Peyer's patch (tissue), 4 donors: ENCODE measurements at regions not wholly inside any gene's neighbourhood (a gene's known extent, or its start where the extent isn't known, plus 50 kb on each side); places are given as distances from the start of the nearest gene placed in this dataset.

Source experiments
- DNase-seq, 3 donors: peaks; one replicate each; pipeline ENCODE4 v3.0.0-alpha.2; 2017 to 2019
- H3K27ac ChIP-seq, 4 donors: fragments of 200-600 bp; sonication (generic); one replicate each; pipeline ENCODE4 v1.5.1; 2016 to 2019
- H3K27me3 ChIP-seq, 2 donors: fragments of 200-600 bp; sonication (generic); one replicate each; pipeline ENCODE4 v1.5.1; 2019
- H3K36me3 ChIP-seq, 3 donors: fragments of 200-600 bp; sonication (generic); one replicate each; pipeline ENCODE4 v1.5.1; 2016 to 2019
- H3K4me1 ChIP-seq, 4 donors: fragments of 200-600 bp; sonication (generic); one replicate each; pipeline ENCODE4 v1.5.1; 2016 to 2019
- H3K4me3 ChIP-seq, 4 donors: fragments of 200-600 bp; sonication (generic); 1 replicate in 3 of 4; 2 replicates in 1 of 4; pipeline ENCODE4 v1.5.1; 2016 to 2019; ENCODE audit warnings: mild to moderate bottlenecking in 1 of 4
- H3K9me3 ChIP-seq, 4 donors: fragments of 200-600 bp; sonication (generic); one replicate each; pipeline ENCODE4 v1.5.1; 2016 to 2019; ENCODE audit warnings: mild to moderate bottlenecking in 1 of 4
- POLR2A ChIP-seq, 2 donors: fragments of 450-650 bp; IDR thresholded peaks; one replicate each; pipeline ENCODE4 v1.5.1; 2017; ENCODE audit warnings: antibody characterized with exemption in 2 of 2, mild to moderate bottlenecking in 2 of 2, moderate library complexity in 2 of 2
- TF ChIP-seq, protein P1 (sequence below), 6 experiments: fragments of 450-650 bp in 4 of 6; fragments of 200-600 bp in 2 of 6; sonication (generic) in 1 of 6; IDR thresholded peaks; one replicate each; pipeline ENCODE4 v1.5.1; 2017 to 2019; ENCODE audit warnings: antibody characterized with exemption in 6 of 6, mild to moderate bottlenecking in 3 of 6, moderate library complexity in 1 of 6

DNA sequence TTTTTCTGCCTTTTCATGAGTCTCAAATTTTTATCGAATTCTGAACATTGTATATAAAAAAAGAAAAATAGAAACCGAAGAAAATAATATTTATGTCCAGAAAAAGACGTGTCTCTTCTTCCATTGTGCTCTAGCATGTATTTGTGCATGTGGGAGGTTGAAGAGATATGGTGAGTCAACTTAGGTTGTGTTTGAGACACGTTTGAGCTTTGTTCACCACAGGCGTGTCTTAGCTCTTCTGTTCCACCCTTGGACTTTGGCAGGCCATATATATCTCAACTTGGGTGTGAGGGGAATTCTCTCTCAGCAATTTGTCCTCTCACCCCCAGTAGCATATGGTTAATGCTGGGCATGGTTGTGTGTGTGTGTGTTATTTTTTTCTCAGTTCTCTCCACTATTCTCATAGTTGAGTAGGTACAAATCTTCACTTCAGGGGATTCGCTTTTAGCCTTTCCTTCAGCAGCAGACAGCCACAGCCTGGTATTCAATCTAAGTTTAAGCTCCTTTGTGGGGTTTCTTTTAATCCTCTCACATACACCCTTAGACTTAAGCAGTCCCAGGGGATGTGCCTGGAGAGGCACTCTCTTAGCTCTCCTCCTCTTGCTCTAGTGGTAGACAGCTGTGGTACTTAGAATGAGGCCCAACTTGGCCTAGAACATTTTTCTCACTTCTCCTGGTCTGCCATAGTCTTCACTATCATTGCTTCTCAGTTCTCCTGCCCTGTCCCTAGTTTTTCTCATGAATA is 286.5 kb upstream of the RBMS3 start:
- H3K4me1 ChIP-seq: no peaks in the 10 kb centered on the region
- H3K27ac ChIP-seq: no peak overlapping the region
- H3K36me3 ChIP-seq: no peaks in the 10 kb centered on the region
- H3K27me3 ChIP-seq: no peaks in the 10 kb centered on the region
- no peaks in the 10 kb centered on the region for H3K9me3 ChIP-seq
- TF ChIP-seq, protein P1, sequence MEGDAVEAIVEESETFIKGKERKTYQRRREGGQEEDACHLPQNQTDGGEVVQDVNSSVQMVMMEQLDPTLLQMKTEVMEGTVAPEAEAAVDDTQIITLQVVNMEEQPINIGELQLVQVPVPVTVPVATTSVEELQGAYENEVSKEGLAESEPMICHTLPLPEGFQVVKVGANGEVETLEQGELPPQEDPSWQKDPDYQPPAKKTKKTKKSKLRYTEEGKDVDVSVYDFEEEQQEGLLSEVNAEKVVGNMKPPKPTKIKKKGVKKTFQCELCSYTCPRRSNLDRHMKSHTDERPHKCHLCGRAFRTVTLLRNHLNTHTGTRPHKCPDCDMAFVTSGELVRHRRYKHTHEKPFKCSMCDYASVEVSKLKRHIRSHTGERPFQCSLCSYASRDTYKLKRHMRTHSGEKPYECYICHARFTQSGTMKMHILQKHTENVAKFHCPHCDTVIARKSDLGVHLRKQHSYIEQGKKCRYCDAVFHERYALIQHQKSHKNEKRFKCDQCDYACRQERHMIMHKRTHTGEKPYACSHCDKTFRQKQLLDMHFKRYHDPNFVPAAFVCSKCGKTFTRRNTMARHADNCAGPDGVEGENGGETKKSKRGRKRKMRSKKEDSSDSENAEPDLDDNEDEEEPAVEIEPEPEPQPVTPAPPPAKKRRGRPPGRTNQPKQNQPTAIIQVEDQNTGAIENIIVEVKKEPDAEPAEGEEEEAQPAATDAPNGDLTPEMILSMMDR (IDR thresholded peaks at IDR 0.05): no peak
- TF ChIP-seq POLR2A (IDR thresholded peaks at IDR 0.05): no peak
- DNase-seq: no peak
- no peak overlapping the region for H3K4me3 ChIP-seq

DNA sequence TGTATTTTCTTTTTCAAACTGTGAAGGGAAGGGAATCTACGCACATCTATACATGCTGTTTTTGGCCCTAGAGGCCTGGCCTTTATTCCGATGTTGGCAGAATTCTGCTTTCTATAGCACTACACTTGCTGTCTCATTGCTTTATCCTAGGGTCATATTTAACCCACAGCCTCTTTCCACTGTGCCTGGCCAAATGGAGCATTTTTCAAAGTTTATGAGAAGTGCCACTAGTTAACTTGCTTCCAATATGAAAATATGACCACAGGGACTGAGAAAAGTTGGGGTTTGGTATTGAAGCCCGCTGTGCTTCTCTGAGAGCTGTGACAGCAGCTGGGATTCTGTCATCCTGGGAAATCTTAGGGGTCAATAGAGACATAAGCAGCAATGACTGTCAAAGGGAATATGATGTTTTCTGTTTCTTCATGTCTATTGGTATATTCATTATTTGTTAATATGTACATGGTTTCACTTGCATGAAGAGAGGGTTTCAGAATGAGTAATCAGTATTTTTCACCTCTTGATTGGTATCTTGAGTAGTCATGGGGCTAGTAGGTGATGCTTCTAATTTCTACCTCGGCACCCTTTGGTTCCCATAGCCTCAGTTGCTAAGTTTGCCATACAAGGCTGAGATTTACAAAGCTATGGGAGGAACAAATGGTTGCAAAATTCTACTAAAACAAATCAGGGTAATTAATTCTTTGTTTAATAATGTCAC is 275.8 kb upstream of the RBMS3 start:
- TF ChIP-seq, protein P1 (IDR thresholded peaks at IDR 0.05): no peak
- TF ChIP-seq POLR2A (IDR thresholded peaks at IDR 0.05): no peak
- H3K36me3 ChIP-seq: no peaks in the 10 kb centered on the region
- no peaks in the 10 kb centered on the region for H3K4me1 ChIP-seq
- no peaks in the 10 kb centered on the region for H3K27me3 ChIP-seq
- H3K4me3 ChIP-seq: no peak overlapping the region
- no peak for DNase-seq
- no peaks in the 10 kb centered on the region for H3K9me3 ChIP-seq
- no peak overlapping the region for H3K27ac ChIP-seq

DNA sequence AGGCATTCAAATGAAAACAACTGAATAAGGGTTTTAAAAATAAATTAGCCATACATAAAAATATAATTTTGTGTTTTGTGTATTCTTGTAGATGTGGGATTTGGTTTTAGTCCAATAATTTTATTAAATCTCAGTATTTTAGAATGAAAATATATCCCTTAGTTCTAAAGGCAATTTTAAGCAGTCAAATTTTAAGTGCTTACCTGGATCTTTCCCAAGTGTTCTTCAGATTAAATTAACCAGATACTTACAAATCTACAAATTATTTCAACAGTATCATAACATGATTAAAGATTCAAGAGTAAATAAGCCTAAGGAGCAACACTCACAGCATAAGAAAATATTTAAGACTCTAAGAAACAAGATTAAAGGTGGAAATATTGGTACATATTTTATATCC is 275.0 kb upstream of the RBMS3 start:
- TF ChIP-seq POLR2A (IDR thresholded peaks at IDR 0.05): no peak
- TF ChIP-seq, protein P1 (IDR thresholded peaks at IDR 0.05): no peak
- no peak for DNase-seq
- Histone ChIP-seq H3K4me3 (no peak overlapping the region), H3K4me1 (no peaks in the 10 kb centered on the region), H3K27me3 (no peaks in the 10 kb centered on the region), H3K27ac (no peak overlapping the region), H3K36me3 (no peaks in the 10 kb centered on the region), H3K9me3 (no peaks in the 10 kb centered on the region)

DNA sequence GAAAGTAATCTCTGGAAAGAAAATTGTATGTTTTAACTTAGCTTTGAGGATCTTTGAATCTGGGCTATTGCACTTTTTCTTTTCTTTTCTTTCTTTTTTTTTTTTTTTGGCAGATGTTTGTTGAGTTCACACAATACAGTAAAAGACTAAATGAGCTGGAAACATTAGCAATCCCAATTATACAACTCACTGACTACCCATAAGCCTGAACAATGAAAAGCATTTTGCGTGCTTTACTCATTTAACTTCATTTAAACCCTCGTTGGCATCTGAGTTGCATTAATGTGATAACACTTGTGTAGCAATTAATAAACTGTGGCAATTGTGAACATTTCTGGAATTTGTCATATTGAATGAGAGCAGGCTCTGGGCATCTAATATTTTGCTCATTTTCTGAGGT is 269.4 kb upstream of the RBMS3 start:
- Histone ChIP-seq H3K27me3 (no peaks in the 10 kb centered on the region), H3K4me3 (no peak overlapping the region), H3K36me3 (no peaks in the 10 kb centered on the region), H3K27ac (no peak overlapping the region), H3K4me1 (no peaks in the 10 kb centered on the region), H3K9me3 (no peaks in the 10 kb centered on the region)
- TF ChIP-seq POLR2A (IDR thresholded peaks at IDR 0.05): no peak
- TF ChIP-seq, protein P1 (IDR thresholded peaks at IDR 0.05): no peak
- DNase-seq: no peak

DNA sequence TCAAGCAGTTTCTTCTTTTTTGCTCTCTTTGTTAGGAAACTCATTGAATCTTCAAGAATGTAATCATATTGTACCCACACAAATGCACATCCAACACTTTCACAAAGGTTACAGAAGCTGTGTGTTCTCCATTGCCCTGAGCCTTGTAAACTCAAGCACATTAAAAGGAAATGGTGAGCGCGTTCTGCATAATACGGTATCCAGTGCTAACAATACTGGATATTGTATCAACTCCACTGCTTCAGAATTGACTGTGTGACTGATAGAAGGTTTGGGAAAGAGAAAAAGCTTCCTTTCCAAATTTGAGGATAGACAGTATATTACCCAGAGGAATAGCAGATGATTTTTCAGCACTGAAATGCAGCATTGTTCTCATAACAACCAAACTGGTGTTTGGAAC is 268.9 kb upstream of the RBMS3 start:
- H3K4me3 ChIP-seq: no peak overlapping the region
- no peak overlapping the region for H3K27ac ChIP-seq
- no peaks in the 10 kb centered on the region for H3K9me3 ChIP-seq

More for the DNA sequence above, 268.9 kb upstream of the RBMS3 start:
- TF ChIP-seq, protein P1 (IDR thresholded peaks at IDR 0.05): no peak
- no peak for TF ChIP-seq POLR2A (IDR thresholded peaks at IDR 0.05)
- DNase-seq: no peak
- Histone ChIP-seq H3K27me3 (no peaks in the 10 kb centered on the region), H3K4me1 (no peaks in the 10 kb centered on the region), H3K36me3 (no peaks in the 10 kb centered on the region)
